ENCODE measurements at regions not wholly inside any gene's neighbourhood (a gene's known extent, or its start where the extent isn't known, plus 50 kb on each side); places are given as distances from the start of the nearest gene placed in this dataset.
A peak's percentile ranks its signal among the peaks of the same experiment; 100 is the strongest.

- TF ChIP-seq, protein P1, sequence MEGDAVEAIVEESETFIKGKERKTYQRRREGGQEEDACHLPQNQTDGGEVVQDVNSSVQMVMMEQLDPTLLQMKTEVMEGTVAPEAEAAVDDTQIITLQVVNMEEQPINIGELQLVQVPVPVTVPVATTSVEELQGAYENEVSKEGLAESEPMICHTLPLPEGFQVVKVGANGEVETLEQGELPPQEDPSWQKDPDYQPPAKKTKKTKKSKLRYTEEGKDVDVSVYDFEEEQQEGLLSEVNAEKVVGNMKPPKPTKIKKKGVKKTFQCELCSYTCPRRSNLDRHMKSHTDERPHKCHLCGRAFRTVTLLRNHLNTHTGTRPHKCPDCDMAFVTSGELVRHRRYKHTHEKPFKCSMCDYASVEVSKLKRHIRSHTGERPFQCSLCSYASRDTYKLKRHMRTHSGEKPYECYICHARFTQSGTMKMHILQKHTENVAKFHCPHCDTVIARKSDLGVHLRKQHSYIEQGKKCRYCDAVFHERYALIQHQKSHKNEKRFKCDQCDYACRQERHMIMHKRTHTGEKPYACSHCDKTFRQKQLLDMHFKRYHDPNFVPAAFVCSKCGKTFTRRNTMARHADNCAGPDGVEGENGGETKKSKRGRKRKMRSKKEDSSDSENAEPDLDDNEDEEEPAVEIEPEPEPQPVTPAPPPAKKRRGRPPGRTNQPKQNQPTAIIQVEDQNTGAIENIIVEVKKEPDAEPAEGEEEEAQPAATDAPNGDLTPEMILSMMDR (IDR thresholded peaks at IDR 0.05): peak; percentile 90 to 99 (median 97)
- peak; percentile 25 to 90 for TF ChIP-seq EP300 (IDR thresholded peaks at IDR 0.05)
- TF ChIP-seq POLR2A (IDR thresholded peaks at IDR 0.05): no peak
Observed at GRCh38 chr11:122202951-122203456, 87.0 kb upstream of the BLID start.

Measured in tibial nerve (tissue), 4 donors.